GM06990 (cell line): ENCODE measurements at regions not wholly inside any gene's neighbourhood (a gene's known extent, or its start where the extent isn't known, plus 50 kb on each side); places are given as distances from the start of the nearest gene placed in this dataset.
"Not testable (repeated sequence)": the region's sequence is repeated elsewhere in the genome, so short reads cannot be mapped to it uniquely, and the experiment has no call there.

ENCODE experiments used
- DNase-seq: peaks from one replicate; pipeline ENCODE4 v3.0.0-alpha.2; 2011; ENCODE audit not compliant: insufficient read length; ENCODE audit errors: extremely low read depth
- H3K27me3 ChIP-seq: replicated peaks from 2 replicates; pipeline ENCODE4 v1.6.0; 2011; ENCODE audit warnings: low read length; ENCODE audit not compliant: control insufficient read depth, insufficient read depth
- H3K36me3 ChIP-seq: 2 replicates; pipeline ENCODE4 v1.5.1; 2011; ENCODE audit warnings: low read length; ENCODE audit not compliant: control insufficient read depth, insufficient read depth
- H3K4me3 ChIP-seq: replicated peaks from 2 replicates; pipeline ENCODE4 v1.5.1; 2011; ENCODE audit warnings: low read depth, mild to moderate bottlenecking, control low read depth, low read length
- TF ChIP-seq, protein P1 (sequence below): IDR thresholded peaks from 2 replicates; pipeline ENCODE4 v1.5.1; 2011; ENCODE audit warnings: low read length, control low read depth, mild to moderate bottlenecking, inconsistent platforms; ENCODE audit not compliant: insufficient read depth, poor library complexity, severe bottlenecking

DNA sequence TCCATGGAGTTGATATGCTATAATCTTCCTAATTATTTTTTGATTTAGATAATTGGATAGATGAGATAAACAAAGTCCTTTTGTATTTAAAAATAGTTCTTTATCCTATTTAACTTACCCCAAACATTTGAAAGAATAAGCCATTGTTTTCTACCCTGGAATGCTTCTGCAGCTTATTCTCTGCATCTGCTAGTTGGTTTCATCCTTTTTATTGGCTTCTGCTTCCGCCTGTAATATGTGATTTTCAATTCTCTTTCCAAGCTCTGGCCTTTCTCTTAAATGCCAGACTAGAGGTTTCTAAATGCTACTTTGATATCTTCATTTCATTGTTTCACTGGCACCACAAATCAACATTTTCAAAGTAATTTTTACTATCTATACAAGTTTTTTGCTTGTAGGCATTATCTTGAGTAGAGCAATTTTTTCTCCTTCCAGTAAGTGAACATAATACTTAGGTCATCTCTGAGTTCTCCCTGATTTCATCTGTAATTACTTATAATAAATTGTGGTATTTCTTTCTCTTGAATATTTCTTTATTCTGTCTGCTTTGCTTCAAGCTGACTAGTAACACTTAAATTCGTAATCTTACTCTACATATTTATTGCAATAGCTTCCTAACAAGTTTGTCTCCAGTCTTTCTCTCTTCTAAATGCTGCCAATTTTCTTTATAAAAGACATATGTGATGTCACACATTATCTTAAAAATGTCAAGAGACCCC lies 958.4 kb downstream of the SLC6A15 start:
- TF ChIP-seq, protein P1, sequence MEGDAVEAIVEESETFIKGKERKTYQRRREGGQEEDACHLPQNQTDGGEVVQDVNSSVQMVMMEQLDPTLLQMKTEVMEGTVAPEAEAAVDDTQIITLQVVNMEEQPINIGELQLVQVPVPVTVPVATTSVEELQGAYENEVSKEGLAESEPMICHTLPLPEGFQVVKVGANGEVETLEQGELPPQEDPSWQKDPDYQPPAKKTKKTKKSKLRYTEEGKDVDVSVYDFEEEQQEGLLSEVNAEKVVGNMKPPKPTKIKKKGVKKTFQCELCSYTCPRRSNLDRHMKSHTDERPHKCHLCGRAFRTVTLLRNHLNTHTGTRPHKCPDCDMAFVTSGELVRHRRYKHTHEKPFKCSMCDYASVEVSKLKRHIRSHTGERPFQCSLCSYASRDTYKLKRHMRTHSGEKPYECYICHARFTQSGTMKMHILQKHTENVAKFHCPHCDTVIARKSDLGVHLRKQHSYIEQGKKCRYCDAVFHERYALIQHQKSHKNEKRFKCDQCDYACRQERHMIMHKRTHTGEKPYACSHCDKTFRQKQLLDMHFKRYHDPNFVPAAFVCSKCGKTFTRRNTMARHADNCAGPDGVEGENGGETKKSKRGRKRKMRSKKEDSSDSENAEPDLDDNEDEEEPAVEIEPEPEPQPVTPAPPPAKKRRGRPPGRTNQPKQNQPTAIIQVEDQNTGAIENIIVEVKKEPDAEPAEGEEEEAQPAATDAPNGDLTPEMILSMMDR, result no peak
- no peaks in the 10 kb centered on the region for H3K27me3 ChIP-seq
- H3K36me3 ChIP-seq, result no peaks in the 10 kb centered on the region
- H3K4me3 ChIP-seq, result no peak overlapping the region
- DNase-seq, result no peak

DNA sequence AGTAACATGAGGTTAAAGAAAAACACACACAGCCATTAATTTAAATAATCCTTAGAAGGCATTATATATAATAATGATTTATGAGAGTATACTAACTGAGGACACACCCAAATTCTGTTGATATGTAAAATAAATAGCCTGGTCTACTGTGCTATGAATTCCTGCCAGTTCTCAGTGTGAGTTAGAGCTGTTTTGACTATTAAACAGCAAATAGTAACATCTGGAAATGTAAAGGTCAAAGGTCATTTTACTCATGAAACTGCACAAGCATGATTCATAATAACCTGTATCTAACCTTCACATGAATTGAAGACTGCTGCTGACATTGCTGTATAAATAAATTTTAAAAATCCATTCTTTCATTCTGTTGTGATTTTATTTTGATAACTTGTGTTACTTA lies 966.7 kb downstream of the SLC6A15 start:
- no peaks in the 10 kb centered on the region for H3K27me3 ChIP-seq
- H3K36me3 ChIP-seq, result no peaks in the 10 kb centered on the region
- H3K4me3 ChIP-seq, result no peak overlapping the region
- TF ChIP-seq, protein P1, result no peak
- DNase-seq, result no peak

DNA sequence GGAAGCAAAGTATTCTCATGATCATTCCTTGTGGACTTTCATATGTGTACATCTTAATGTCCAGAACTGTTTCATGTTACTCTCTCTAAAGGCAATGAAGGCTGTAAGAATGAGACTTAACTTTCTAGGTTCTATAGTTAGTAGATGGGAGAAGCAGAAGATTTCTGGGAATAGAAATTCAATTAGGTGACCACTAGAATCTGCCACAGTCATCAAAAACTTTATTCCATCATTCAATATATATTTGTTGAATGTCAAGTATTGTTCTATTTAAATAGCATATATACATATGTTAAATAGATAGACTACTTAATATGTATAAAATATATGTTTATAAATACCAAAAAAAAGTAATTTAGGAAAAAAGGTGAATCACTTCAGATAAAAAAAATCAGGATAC lies 972.9 kb downstream of the SLC6A15 start:
- no peaks in the 10 kb centered on the region for H3K27me3 ChIP-seq
- no peaks in the 10 kb centered on the region for H3K36me3 ChIP-seq
- TF ChIP-seq, protein P1, result no peak
- no peak overlapping the region for H3K4me3 ChIP-seq
- DNase-seq, result no peak

DNA sequence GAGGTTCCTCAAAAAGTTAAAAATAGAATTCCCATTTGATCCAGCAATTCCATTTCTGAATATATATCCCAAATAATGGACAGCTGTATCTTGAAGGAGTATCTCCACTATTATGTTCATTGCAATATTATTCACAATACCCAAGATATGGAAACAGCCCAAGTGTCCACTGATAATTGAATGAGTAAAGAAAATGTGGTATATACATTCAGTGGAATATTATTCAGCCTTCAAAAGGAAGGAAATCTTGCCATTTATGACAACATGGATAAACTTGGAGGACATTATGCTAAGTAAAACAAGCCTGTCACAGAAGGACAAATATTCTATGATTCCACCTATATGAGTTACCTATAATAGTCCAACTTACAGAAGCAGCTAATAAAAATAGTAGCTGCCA lies 979.0 kb downstream of the SLC6A15 start:
- TF ChIP-seq, protein P1, result no peak
- Histone ChIP-seq H3K27me3 (no peaks in the 10 kb centered on the region), H3K4me3 (no peak overlapping the region), H3K36me3 (no peaks in the 10 kb centered on the region)
- no peak for DNase-seq

DNA sequence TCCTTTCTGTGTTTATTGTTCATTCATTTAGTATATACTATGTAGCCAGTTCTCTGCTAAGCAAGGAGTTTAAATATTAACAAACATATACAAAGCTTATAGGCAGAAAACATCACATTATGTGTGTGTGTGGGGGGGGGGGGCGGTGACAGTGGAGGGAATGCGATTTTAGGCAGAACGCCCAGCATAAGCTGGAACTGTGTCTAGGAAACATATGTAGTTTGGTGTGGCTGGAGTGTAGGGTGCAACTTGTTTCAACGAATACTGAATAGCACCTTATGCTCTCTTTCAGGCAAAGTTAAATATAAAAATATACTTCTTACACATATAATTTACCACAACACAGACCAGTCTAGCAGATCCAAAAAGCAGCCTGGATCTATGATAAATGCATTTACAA lies 980.6 kb downstream of the SLC6A15 start:
- H3K4me3 ChIP-seq, result no peak overlapping the region
- no peaks in the 10 kb centered on the region for H3K36me3 ChIP-seq
- H3K27me3 ChIP-seq, result no peaks in the 10 kb centered on the region
- DNase-seq, result no peak
- TF ChIP-seq, protein P1, result no peak

DNA sequence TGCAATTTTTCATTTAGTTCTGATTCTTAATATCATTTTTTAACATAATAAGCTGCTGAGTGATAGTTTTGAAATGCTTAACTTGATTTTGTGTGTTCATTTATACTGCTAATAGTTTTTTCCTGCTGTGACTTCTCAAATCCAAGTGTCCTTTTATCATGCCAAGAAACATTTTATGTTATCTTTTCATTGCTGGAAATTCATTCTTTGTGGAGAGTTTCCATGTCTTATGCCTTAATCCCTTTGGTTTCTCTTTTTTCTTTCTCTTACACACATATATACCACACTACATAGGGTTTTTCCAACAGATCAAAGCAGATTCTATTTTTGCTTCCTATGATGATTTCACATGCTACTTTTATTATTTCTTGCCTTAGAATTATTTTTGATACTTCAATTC lies 981.1 kb downstream of the SLC6A15 start:
- Histone ChIP-seq H3K4me3 (no peak overlapping the region), H3K27me3 (no peaks in the 10 kb centered on the region), H3K36me3 (no peaks in the 10 kb centered on the region)
- no peak for DNase-seq
- TF ChIP-seq, protein P1, result no peak

DNA sequence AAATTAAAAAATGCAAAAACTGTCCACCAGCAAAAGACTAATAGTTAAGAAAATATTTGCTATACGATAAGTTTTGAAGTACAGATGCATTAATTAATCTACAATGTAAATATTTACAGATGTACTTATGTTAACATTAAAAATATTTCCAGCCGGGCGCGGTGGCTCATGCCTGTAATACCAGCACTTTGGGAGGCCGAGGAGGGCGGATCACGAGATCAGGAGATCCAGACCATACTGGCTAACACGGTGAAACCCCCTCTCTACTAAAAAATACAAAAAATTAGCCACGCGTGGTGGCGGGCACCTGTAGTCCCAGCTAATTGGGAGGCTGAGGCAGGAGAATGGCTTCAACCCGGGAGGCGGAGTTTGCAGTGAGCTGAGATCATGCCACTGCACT lies 982.8 kb downstream of the SLC6A15 start:
- DNase-seq, H3K36me3 ChIP-seq, H3K4me3 ChIP-seq, H3K27me3 ChIP-seq: not testable (repeated sequence)
